ENCODE measurements at regions not wholly inside any gene's neighbourhood (a gene's known extent, or its start where the extent isn't known, plus 50 kb on each side); places are given as distances from the start of the nearest gene placed in this dataset.

- no peak for TF ChIP-seq CTCF (IDR thresholded peaks at IDR 0.05)
- no peak for TF ChIP-seq EZH2 (IDR thresholded peaks at IDR 0.05)
These were observed 275.9 kb downstream of the MAN2A1 start for GRCh38 chr5:109965634-109966033.

All from neural progenitor cell (in vitro differentiated cells).